ENCODE measurements at regions not wholly inside any gene's neighbourhood (a gene's known extent, or its start where the extent isn't known, plus 50 kb on each side); places are given as distances from the start of the nearest gene placed in this dataset.

DNA sequence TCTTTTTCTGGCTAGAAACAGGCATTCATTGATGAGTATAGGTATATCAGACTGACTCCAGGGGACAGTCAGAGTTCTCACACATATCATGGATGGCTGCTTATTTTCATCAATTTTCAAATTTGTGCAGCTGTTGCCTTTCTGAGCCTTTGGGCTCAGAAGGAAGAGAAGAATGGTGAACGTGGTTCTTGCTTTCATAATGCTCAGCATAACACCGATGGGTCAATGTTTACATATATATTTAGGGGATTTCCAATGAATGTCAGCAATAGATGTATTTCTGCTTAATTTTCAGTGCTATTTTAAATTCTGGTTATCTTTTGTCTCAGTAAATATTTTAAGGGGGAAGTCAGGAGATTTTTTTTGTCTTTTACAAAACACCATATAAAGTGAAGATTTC is 581.4 kb upstream of the DPPA4 start:
- Mint-ChIP-seq H3K36me3 (ENCODE audit: low read depth) (no peaks in the 10 kb centered on the region), H3K4me1 (no peaks in the 10 kb centered on the region), H3K27me3 (no peaks in the 10 kb centered on the region), H3K4me3 (no peak overlapping the region), H3K27ac (no peak overlapping the region), H3K9me3 (peaks cover 3% of the 10 kb centered on the region)
- no peak for DNase-seq
- ChIA-PET CTCF (no interaction called here), POLR2A (no interaction called here)

DNA sequence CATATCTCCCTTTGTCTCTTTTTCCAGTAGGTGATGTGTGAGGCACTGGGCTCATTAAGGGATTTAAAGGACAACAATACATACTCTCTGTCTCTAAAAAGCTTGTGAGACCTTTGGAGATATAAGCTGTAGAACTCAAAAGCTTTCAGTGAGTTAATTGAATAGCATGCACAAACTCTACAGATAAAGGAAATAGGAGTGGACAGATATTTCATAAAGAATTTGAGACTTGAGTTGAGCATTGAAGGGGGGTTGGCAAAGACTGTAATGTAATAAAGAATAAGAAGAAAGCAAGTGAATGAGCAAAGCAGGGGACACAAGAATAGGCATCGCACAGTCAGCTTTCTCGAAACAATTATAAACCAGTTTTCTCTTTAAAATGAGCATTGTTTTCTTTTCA is 583.4 kb upstream of the DPPA4 start:
- no peak for DNase-seq
- H3K36me3 Mint-ChIP-seq (ENCODE audit: low read depth) = no peaks in the 10 kb centered on the region
- H3K9me3 Mint-ChIP-seq = no peaks in the 10 kb centered on the region
- H3K27me3 Mint-ChIP-seq = no peaks in the 10 kb centered on the region
- H3K4me3 Mint-ChIP-seq = no peak overlapping the region
- CTCF ChIA-PET = no interaction called here
- POLR2A ChIA-PET = no interaction called here
- no peak overlapping the region for H3K27ac Mint-ChIP-seq
- no peaks in the 10 kb centered on the region for H3K4me1 Mint-ChIP-seq

DNA sequence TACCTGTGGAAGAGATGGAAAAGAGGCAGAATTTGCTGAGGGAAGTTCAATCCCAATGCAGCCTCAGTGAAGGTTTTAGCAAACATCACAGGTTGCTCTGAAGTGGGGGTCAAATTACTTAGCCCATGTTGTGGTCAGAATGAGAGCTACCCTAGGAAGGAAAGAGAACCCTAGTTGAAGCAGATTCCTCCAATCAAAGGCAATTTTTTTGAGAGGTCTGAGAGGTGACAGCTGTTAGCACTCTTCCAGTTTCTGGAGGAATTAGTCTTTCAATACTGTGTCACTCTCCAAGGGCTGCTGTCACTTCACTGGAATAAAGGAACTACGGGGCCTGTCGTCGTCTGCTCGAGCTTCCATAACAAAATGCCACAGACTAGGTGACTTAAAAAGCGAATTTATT is 584.2 kb upstream of the DPPA4 start:
- Mint-ChIP-seq H3K27ac (no peak overlapping the region), H3K27me3 (no peaks in the 10 kb centered on the region), H3K4me3 (no peak overlapping the region), H3K36me3 (ENCODE audit: low read depth) (no peaks in the 10 kb centered on the region), H3K9me3 (no peaks in the 10 kb centered on the region), H3K4me1 (no peaks in the 10 kb centered on the region)
- POLR2A ChIA-PET = no interaction called here
- DNase-seq = no peak
- CTCF ChIA-PET = no interaction called here

DNA sequence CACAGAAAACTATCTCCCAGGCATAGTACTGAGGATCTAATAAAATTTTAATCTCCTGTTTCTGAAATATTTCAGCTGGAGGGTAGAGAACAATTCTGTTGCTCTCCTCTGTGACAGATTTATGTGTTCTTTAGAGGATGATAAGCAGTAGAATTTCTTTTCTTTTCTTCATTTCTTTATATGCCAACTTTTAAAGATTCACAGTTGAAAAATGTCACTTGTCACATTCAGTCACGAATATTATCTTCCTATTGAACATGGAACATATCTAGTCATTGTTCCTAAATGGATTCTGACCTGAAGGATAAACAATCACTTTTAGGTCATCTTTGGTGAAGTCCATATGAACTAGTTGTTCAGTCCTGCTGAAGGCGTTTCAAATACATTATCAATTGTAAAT is 585.5 kb upstream of the DPPA4 start:
- no peaks in the 10 kb centered on the region for H3K4me1 Mint-ChIP-seq
- no peaks in the 10 kb centered on the region for H3K27me3 Mint-ChIP-seq
- H3K36me3 Mint-ChIP-seq (ENCODE audit: low read depth) = no peaks in the 10 kb centered on the region
- H3K4me3 Mint-ChIP-seq = no peak overlapping the region
- CTCF ChIA-PET = no interaction called here
- POLR2A ChIA-PET = no interaction called here
- DNase-seq = no peak
- no peaks in the 10 kb centered on the region for H3K9me3 Mint-ChIP-seq
- H3K27ac Mint-ChIP-seq = no peak overlapping the region

DNA sequence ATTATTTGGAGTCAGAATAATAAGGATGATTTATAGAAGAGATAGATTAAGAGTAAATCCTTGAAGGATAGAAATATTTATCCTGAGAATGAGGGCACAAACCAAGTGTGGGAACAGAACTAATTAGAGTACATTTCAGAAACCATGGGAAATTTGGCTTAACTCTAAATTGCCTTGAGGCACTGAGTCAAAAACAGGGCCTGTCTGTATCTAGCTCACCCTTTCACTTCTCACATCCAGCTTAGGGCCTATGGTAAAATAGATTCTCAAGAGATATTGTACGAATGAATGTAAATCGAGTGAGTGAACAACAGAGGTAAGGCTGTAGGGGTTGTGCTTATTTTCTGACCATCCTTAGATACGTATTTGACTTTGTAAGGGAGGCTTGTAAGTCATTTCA is 586.1 kb upstream of the DPPA4 start:
- CTCF ChIA-PET = no interaction called here
- POLR2A ChIA-PET = no interaction called here
- Mint-ChIP-seq H3K27ac (no peak overlapping the region), H3K27me3 (no peaks in the 10 kb centered on the region), H3K36me3 (ENCODE audit: low read depth) (no peaks in the 10 kb centered on the region), H3K4me1 (no peaks in the 10 kb centered on the region), H3K4me3 (no peak overlapping the region), H3K9me3 (no peaks in the 10 kb centered on the region)
- DNase-seq = no peak

DNA sequence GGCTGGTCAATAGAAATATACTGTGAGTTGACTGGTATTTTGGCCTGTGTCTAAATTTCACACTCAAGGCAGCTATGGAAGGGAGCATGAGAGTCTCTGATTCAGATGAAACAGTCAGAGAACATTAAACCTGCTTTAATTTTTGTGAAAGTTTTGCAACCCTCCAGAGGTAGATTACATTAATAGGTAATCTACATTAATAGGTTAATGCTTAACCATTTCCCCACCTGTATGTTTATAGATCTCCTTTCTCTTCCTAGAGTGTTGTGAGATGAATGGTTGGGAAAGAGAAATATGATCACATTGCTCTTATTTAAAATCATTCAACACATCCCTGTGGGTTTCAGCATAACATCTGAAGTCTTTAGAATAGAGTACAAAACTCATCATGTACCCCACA is 586.9 kb upstream of the DPPA4 start:
- Mint-ChIP-seq H3K27me3 (no peaks in the 10 kb centered on the region), H3K36me3 (ENCODE audit: low read depth) (no peaks in the 10 kb centered on the region), H3K4me3 (no peak overlapping the region), H3K27ac (no peak overlapping the region), H3K4me1 (no peaks in the 10 kb centered on the region), H3K9me3 (no peaks in the 10 kb centered on the region)
- CTCF ChIA-PET = no interaction called here
- no peak for DNase-seq
- POLR2A ChIA-PET = no interaction called here

DNA sequence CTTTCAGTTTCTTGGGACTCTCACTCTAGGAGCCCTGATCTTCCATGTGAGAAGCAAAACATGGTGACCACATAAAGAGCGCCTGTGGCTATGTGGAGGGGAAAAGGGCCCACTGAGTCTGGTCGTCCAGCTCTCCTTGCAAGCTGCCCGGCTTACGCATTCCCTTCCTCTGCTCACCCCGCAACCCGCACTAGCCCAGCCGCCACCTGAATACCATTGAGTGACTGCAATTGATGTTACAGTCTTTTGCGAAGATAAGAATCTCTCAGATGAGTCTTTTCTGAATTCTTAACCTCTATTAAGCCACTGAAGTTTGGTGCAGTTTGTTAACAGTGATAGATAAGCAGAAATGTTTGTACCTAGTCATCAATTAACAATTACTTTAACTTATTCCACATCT is 589.0 kb upstream of the DPPA4 start:
- ChIA-PET POLR2A (no interaction called here), CTCF (no interaction called here)
- no peak for DNase-seq
- no peaks in the 10 kb centered on the region for H3K27me3 Mint-ChIP-seq
- no peaks in the 10 kb centered on the region for H3K36me3 Mint-ChIP-seq (ENCODE audit: low read depth)
- H3K9me3 Mint-ChIP-seq = no peaks in the 10 kb centered on the region
- H3K4me1 Mint-ChIP-seq = no peaks in the 10 kb centered on the region
- H3K4me3 Mint-ChIP-seq = no peak overlapping the region
- no peak overlapping the region for H3K27ac Mint-ChIP-seq

DNA sequence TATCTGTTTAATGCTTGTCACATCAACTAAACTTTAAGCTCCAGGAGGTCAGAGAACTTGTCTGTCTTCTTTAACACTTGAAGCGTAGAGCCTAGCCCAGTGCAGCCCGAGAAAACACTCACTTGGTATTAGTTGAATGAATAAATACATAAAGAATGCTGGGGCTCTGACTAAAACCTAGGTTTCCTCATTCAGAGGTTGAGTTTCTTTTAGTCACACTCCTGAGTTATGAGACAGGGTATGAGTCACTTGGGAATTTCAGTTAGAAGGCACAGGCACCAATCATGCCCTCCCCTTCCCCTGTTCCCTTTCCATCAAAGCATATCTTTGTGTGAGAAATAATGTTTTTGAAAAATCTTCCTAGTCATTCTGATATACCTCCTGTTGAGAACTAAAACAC is 589.8 kb upstream of the DPPA4 start:
- DNase-seq = no peak
- no peaks in the 10 kb centered on the region for H3K27me3 Mint-ChIP-seq
- no peaks in the 10 kb centered on the region for H3K4me1 Mint-ChIP-seq
- H3K36me3 Mint-ChIP-seq (ENCODE audit: low read depth) = no peaks in the 10 kb centered on the region
- H3K4me3 Mint-ChIP-seq = no peak overlapping the region
- POLR2A ChIA-PET = no interaction called here
- CTCF ChIA-PET = no interaction called here
- H3K27ac Mint-ChIP-seq = no peak overlapping the region
- H3K9me3 Mint-ChIP-seq = no peaks in the 10 kb centered on the region

DNA sequence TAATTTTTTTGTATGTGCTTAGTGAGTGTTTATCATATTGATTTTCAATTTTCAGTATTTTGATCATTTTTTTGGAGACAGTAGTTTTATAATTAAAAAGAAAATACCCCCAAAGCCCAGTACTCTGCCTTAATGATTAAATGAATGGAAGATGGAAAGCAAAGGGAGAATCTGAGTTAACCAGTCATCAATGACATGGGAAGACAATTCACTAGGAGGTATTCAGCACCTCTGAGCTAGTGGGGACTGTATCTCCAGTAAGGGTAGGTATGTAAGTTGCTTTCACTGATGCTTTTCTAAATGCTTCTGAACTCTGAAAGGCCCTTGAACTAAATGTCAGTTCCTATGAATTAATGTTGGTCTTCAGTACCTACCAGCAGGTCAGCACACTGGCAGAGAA is 590.4 kb upstream of the DPPA4 start:
- ChIA-PET CTCF (no interaction called here), POLR2A (no interaction called here)
- Mint-ChIP-seq H3K4me1 (no peaks in the 10 kb centered on the region), H3K27me3 (no peaks in the 10 kb centered on the region), H3K36me3 (ENCODE audit: low read depth) (no peaks in the 10 kb centered on the region), H3K9me3 (no peaks in the 10 kb centered on the region), H3K4me3 (no peak overlapping the region), H3K27ac (no peak overlapping the region)
- DNase-seq = no peak

DNA sequence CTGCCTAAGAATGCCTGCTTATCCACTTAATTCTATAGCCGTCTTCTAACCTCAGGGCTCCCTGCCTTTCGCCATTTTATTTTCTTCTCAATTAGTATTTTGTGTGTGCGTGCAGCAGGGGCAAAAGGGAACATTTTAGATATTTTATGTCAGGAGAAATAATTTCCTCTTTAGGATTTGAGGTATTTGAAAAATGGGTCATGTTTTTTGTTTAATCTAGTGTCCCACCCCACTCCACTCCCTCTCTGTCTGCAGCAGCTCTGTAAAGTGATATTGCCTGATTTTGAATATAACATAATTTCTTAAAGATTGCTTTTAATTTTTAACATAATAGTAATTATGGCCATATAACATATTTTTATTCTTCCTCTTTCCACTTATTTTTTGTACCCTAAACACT is 593.2 kb upstream of the DPPA4 start:
- no peaks in the 10 kb centered on the region for H3K27me3 Mint-ChIP-seq
- no peak overlapping the region for H3K4me3 Mint-ChIP-seq
- no peaks in the 10 kb centered on the region for H3K4me1 Mint-ChIP-seq
- H3K9me3 Mint-ChIP-seq = no peaks in the 10 kb centered on the region
- ChIA-PET CTCF (no interaction called here), POLR2A (no interaction called here)
- H3K27ac Mint-ChIP-seq = no peak overlapping the region
- H3K36me3 Mint-ChIP-seq (ENCODE audit: low read depth) = no peaks in the 10 kb centered on the region
- DNase-seq = no peak

DNA sequence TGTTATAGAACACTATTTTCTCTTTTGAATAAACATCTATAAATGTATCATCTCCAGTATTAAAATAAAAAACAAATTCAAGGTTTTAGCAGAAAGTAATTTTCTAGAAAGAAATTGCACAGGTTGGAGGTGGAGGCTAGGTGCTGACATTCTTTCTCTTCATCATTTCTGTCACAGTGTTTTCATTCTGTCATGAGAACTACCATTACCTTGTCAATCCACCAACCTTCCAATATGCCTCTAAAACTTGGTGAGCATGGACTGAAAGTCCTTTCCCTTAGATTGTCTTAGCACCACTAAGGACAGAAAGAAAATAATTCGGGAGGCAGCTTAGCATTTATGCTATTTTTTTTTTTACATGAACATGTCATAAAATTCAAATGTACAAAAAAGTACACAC is 596.2 kb upstream of the DPPA4 start:
- no peaks in the 10 kb centered on the region for H3K27me3 Mint-ChIP-seq
- DNase-seq = no peak
- ChIA-PET CTCF (no interaction called here), POLR2A (no interaction called here)
- H3K4me1 Mint-ChIP-seq = no peaks in the 10 kb centered on the region
- no peak overlapping the region for H3K27ac Mint-ChIP-seq
- no peak overlapping the region for H3K4me3 Mint-ChIP-seq
- no peaks in the 10 kb centered on the region for H3K9me3 Mint-ChIP-seq
- no peaks in the 10 kb centered on the region for H3K36me3 Mint-ChIP-seq (ENCODE audit: low read depth)

DNA sequence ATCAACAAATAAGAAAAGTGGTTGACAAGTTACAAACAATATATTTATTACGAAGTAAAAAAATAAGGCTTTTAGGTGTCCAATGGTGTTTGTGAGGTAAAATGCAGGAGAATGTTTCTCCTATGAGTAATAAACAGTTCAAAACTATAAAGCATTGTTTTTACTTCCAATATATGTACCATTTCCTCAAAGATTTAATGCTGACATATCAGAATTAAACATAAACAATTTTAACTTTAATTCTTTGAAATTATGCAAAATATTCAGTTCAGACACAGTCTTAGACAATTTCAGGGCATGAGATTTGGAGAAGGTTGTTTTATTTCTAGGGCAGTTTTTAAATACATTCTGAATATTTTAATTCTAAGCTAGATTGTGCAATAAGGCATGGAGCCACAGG is 602.5 kb upstream of the DPPA4 start:
- Mint-ChIP-seq H3K4me1 (no peaks in the 10 kb centered on the region), H3K36me3 (ENCODE audit: low read depth) (no peaks in the 10 kb centered on the region), H3K27ac (no peak overlapping the region), H3K4me3 (no peak overlapping the region), H3K27me3 (no peaks in the 10 kb centered on the region), H3K9me3 (no peaks in the 10 kb centered on the region)
- no peak for DNase-seq
- ChIA-PET CTCF (no interaction called here), POLR2A (no interaction called here)

DNA sequence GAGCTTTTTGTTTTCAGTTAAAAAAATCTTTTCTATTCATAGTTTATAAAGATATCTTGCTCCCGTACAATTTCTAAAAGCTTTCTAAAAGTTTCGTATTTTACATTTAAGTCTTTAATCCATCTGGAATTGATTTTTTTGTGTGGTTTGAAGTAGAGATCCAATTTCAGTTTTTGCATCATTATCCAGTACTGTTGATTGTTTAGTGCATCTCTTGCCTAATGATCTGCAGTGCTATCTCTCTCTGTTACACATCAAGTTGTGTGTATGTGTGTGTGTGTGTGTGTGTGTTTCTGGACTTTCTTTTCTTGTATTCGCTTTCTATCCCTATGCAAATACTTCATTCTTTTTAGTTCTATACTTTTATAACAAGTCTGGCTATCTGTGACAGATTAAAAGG is 605.8 kb upstream of the DPPA4 start:
- Mint-ChIP-seq H3K9me3 (no peaks in the 10 kb centered on the region), H3K27me3 (no peaks in the 10 kb centered on the region), H3K4me3 (no peak overlapping the region), H3K27ac (no peak overlapping the region), H3K4me1 (no peaks in the 10 kb centered on the region), H3K36me3 (ENCODE audit: low read depth) (no peaks in the 10 kb centered on the region)
- no peak for DNase-seq
- ChIA-PET POLR2A (no interaction called here), CTCF (no interaction called here)

DNA sequence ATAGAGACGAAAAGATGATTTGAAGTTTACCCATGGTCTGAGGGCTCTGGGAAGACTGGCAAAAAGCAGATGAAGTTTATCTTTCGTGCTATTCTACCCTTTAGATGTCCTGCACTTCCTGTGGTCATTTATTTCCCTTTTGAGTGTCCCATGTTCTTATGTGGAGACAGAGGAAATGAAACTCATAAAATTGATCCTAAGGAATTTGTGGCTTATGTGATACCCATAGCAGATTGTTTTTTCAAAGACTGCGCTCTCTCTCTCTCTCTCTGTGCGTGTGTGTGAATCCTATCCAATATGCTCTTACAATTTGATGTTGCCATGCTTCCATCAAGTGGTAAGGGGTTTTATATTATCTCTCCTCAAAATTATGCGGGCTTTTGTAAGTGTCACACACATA is 607.5 kb upstream of the DPPA4 start:
- no peaks in the 10 kb centered on the region for H3K27me3 Mint-ChIP-seq
- H3K4me3 Mint-ChIP-seq = no peak overlapping the region
- CTCF ChIA-PET = no interaction called here
- no peaks in the 10 kb centered on the region for H3K4me1 Mint-ChIP-seq
- POLR2A ChIA-PET = no interaction called here
- DNase-seq = no peak
- H3K9me3 Mint-ChIP-seq = no peaks in the 10 kb centered on the region
- no peak overlapping the region for H3K27ac Mint-ChIP-seq
- H3K36me3 Mint-ChIP-seq (ENCODE audit: low read depth) = no peaks in the 10 kb centered on the region

DNA sequence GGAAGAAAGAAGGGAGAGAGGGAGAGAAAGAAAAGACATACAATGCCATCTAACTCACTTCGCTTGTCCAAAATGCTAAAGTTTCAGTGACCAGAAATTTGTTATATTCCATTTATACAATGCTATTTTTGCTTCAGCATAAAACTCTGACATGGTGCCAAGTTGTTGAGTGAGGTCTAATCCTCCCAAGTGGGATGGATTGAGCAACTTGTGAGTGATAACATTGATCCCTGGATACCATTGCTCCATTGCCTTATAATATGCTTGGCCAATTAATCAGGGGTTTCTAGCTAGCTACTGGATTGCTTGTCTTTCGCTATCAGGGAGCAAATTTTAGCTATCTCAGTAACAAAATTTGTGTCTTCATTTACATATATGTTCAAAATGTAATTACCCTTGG is 615.6 kb upstream of the DPPA4 start:
- no peak for DNase-seq
- Mint-ChIP-seq H3K4me1 (no peaks in the 10 kb centered on the region), H3K27ac (no peak overlapping the region), H3K27me3 (no peaks in the 10 kb centered on the region), H3K4me3 (no peak overlapping the region), H3K36me3 (ENCODE audit: low read depth) (no peaks in the 10 kb centered on the region), H3K9me3 (no peaks in the 10 kb centered on the region)
- CTCF ChIA-PET = no interaction called here
- POLR2A ChIA-PET = no interaction called here

Data from activated CD4-positive, alpha-beta memory T cell treated with anti-CD3 and anti-CD28 coated beads, Interleukin-2, amount 10 ng/mL, durations not matched to agents 7 days and 5 days (primary cell).